ENCODE measurements at regions not wholly inside any gene's neighbourhood (a gene's known extent, or its start where the extent isn't known, plus 50 kb on each side); places are given as distances from the start of the nearest gene placed in this dataset.

GRCh38 chr5:68141494-68141893 lies 74.1 kb upstream of the PIK3R1 start:
- no peaks in the 10 kb centered on the region for H4K20me1 ChIP-seq (ENCODE audit: control insufficient read depth, insufficient read depth, low read length, poor library complexity, severe bottlenecking)
- ATAC-seq (ENCODE audit: low read depth) (peak; percentile 76), DNase-seq (peak; percentile 55)
- H3K4me3 ChIP-seq (ENCODE audit: control extremely low read depth in 1 of 5, extremely low read depth in 1 of 5, insufficient read depth in 1 of 5, low read depth in 2 of 5, low read length in 4 of 5): no peak overlapping the region
- Mint-ChIP-seq H3K4me3 (peak overlapping the region; percentile 61), H3K27me3 (no peaks in the 10 kb centered on the region), H3K4me1 (peaks cover 14% of the 10 kb centered on the region), H3K27ac (peak overlapping the region; percentile 63), H3K9me3 (ENCODE audit: insufficient read depth) (no peaks in the 10 kb centered on the region)
- POLR2A ChIA-PET: no interaction called here
- 79% methylated on average over 3 of the region's 4 CpGs for WGBS (ENCODE audit: insufficient coverage)
- H3K79me2 ChIP-seq (ENCODE audit: control insufficient read depth, insufficient read depth, low read length): no peaks in the 10 kb centered on the region
- no peak overlapping the region for H3K9ac ChIP-seq (ENCODE audit: low read length)
- intact Hi-C loops (cut with micrococcal nuclease): loop anchor here (5.0 kb wide), 1 partner anchor 76 kb away; the partner anchor contains the start of gene PIK3R1
- TF ChIP-seq EZH2 (IDR thresholded peaks at IDR 0.05; ENCODE audit: borderline replicate concordance, insufficient read depth, low read depth, low read length, poor library complexity, severe bottlenecking) (no peak), CTCF (IDR thresholded peaks at IDR 0.05) (no peak)
- no peaks in the 10 kb centered on the region for H3K27me3 ChIP-seq (replicated peaks in 1 of 4; ENCODE audit: control extremely low read depth in 1 of 4, control insufficient read depth in 3 of 4, insufficient read depth in 4 of 4, low read length in 3 of 4)
- no peaks in the 10 kb centered on the region for H3K36me3 ChIP-seq (replicated peaks in 1 of 2; ENCODE audit: control extremely low read depth in 1 of 2, control insufficient read depth in 1 of 2, extremely low read depth in 1 of 2, insufficient read depth in 2 of 2, low read length in 1 of 2)
- peaks cover 0 to 7% (median 0%) of the 10 kb centered on the region in 3 donors for H3K9me3 ChIP-seq (ENCODE audit: control extremely low read depth in 1 of 3, control insufficient read depth in 2 of 3, insufficient read depth in 1 of 3, low read length in 2 of 3)
- no peak overlapping the region for H3K27ac ChIP-seq (ENCODE audit: low read length in 2 of 2)
- CTCF ChIA-PET: interaction anchor here (1.0 kb wide), 1 partner anchor 111 kb away, joined by 4 read pairs; no protein-coding TSS in a partner anchor
- peak overlapping the region; percentile 7 for H2AFZ ChIP-seq (ENCODE audit: insufficient read depth, low read depth, low read length, poor library complexity, severe bottlenecking)
- H3K4me1 ChIP-seq (ENCODE audit: control insufficient read depth in 2 of 2, insufficient read depth in 2 of 2, low read length in 2 of 2): peaks cover 3 to 8% of the 10 kb centered on the region in 2 donors
- H3K4me2 ChIP-seq (replicated peaks; ENCODE audit: low read depth, low read length, poor library complexity, severe bottlenecking): peak overlapping the region; percentile 22

- TF ChIP-seq EZH2 (IDR thresholded peaks at IDR 0.05; ENCODE audit: borderline replicate concordance, insufficient read depth, low read depth, low read length, poor library complexity, severe bottlenecking): no peak
- ChIA-PET CTCF (interaction anchor here (1.0 kb wide), 1 partner anchor 111 kb away, joined by 4 read pairs; no protein-coding TSS in a partner anchor), POLR2A (no interaction called here)
- Histone ChIP-seq H3K36me3 (replicated peaks in 1 of 2; ENCODE audit: control extremely low read depth in 1 of 2, control insufficient read depth in 1 of 2, extremely low read depth in 1 of 2, insufficient read depth in 2 of 2, low read length in 1 of 2) (no peaks in the 10 kb centered on the region), H3K9me3 (ENCODE audit: control extremely low read depth in 1 of 3, control insufficient read depth in 2 of 3, insufficient read depth in 1 of 3, low read length in 2 of 3) (peaks cover 0 to 7% (median 0%) of the 10 kb centered on the region in 3 donors), H3K4me2 (replicated peaks; ENCODE audit: low read depth, low read length, poor library complexity, severe bottlenecking) (no peak overlapping the region), H2AFZ (ENCODE audit: insufficient read depth, low read depth, low read length, poor library complexity, severe bottlenecking) (no peak overlapping the region), H3K27ac (ENCODE audit: low read length in 2 of 2) (no peak overlapping the region), H4K20me1 (ENCODE audit: control insufficient read depth, insufficient read depth, low read length, poor library complexity, severe bottlenecking) (no peaks in the 10 kb centered on the region), H3K4me1 (ENCODE audit: control insufficient read depth in 2 of 2, insufficient read depth in 2 of 2, low read length in 2 of 2) (peaks cover 3 to 8% of the 10 kb centered on the region in 2 donors), H3K27me3 (replicated peaks in 1 of 4; ENCODE audit: control extremely low read depth in 1 of 4, control insufficient read depth in 3 of 4, insufficient read depth in 4 of 4, low read length in 3 of 4) (no peaks in the 10 kb centered on the region), H3K4me3 (ENCODE audit: control extremely low read depth in 1 of 5, extremely low read depth in 1 of 5, insufficient read depth in 1 of 5, low read depth in 2 of 5, low read length in 4 of 5) (no peak overlapping the region), H3K9ac (ENCODE audit: low read length) (no peak overlapping the region), H3K79me2 (ENCODE audit: control insufficient read depth, insufficient read depth, low read length) (no peaks in the 10 kb centered on the region)
- DNase-seq (no peak), ATAC-seq (ENCODE audit: low read depth) (no peak)
- H3K9me3 Mint-ChIP-seq (ENCODE audit: insufficient read depth): no peaks in the 10 kb centered on the region
- intact Hi-C loops (cut with micrococcal nuclease): loop anchor here (5.0 kb wide), 1 partner anchor 77 kb away; the partner anchor contains the start of gene PIK3R1
- 88% methylated on average over 1 of the region's 1 CpG for WGBS (ENCODE audit: insufficient coverage)
- H3K27me3 Mint-ChIP-seq: no peaks in the 10 kb centered on the region
- H3K27ac Mint-ChIP-seq: peak overlapping the region; percentile 18
- no peak overlapping the region for H3K4me3 Mint-ChIP-seq
- peaks cover 14% of the 10 kb centered on the region for H3K4me1 Mint-ChIP-seq
These were observed 74.8 kb upstream of the PIK3R1 start for GRCh38 chr5:68140763-68141162.

Data from B cell (primary cell).